GM12864 (cell line): ENCODE measurements at regions not wholly inside any gene's neighbourhood (a gene's known extent, or its start where the extent isn't known, plus 50 kb on each side); places are given as distances from the start of the nearest gene placed in this dataset.

ENCODE experiments used
- DNase-seq: peaks from one replicate; pipeline ENCODE4 v3.0.0-alpha.2; 2011; ENCODE audit warnings: low read depth
- H3K4me3 ChIP-seq: 2 replicates; pipeline ENCODE4 v1.5.1; 2011; ENCODE audit warnings: mild to moderate bottlenecking, low read depth, low read length, control low read depth
- TF ChIP-seq, protein P1 (sequence below): IDR thresholded peaks from 2 replicates; pipeline ENCODE4 v1.5.1; 2011; ENCODE audit warnings: low read depth, mild to moderate bottlenecking, moderate library complexity, low read length, control low read depth, inconsistent platforms; ENCODE audit errors: missing control alignments

DNA sequence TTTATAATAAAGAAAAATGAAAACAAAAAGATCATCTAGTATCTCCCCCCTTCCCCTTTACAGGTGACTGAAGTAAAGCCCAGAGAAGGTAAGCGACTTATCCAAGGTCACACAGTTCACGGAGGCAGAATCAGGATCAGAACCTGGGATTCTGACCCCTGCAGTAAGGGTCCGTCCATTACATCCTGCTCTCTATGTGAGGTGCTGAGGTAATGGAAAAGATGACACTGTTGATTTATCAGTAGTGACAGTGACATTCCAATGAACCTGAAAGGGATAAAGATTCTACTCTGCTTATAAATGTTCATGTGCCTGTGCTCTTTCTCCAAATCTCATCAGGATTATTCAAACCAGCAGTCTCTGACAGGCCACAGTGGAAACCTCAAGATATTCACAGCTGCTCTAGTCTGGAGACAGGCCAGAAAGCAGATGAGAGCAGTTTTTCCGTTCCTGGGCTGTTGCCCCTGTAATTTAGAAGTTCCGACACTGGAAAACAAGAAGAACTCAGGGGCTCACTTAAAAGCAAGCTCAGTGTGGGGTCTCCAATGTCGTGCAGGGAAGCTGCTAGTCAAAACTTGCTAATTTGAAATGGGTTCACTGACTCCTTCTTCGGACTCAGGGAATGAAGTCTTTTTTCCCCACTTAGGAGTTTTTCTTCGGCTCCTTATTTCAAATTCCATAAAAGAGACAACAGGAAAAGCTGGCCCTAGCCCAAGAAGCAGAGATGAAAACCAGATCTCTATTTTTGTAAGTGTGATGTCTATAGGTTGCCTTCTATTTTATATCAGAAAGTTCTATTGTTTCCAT lies 131.8 kb upstream of the EEA1 start:
- TF ChIP-seq, protein P1, sequence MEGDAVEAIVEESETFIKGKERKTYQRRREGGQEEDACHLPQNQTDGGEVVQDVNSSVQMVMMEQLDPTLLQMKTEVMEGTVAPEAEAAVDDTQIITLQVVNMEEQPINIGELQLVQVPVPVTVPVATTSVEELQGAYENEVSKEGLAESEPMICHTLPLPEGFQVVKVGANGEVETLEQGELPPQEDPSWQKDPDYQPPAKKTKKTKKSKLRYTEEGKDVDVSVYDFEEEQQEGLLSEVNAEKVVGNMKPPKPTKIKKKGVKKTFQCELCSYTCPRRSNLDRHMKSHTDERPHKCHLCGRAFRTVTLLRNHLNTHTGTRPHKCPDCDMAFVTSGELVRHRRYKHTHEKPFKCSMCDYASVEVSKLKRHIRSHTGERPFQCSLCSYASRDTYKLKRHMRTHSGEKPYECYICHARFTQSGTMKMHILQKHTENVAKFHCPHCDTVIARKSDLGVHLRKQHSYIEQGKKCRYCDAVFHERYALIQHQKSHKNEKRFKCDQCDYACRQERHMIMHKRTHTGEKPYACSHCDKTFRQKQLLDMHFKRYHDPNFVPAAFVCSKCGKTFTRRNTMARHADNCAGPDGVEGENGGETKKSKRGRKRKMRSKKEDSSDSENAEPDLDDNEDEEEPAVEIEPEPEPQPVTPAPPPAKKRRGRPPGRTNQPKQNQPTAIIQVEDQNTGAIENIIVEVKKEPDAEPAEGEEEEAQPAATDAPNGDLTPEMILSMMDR, result no peak
- H3K4me3 ChIP-seq, result no peak overlapping the region
- no peak for DNase-seq

DNA sequence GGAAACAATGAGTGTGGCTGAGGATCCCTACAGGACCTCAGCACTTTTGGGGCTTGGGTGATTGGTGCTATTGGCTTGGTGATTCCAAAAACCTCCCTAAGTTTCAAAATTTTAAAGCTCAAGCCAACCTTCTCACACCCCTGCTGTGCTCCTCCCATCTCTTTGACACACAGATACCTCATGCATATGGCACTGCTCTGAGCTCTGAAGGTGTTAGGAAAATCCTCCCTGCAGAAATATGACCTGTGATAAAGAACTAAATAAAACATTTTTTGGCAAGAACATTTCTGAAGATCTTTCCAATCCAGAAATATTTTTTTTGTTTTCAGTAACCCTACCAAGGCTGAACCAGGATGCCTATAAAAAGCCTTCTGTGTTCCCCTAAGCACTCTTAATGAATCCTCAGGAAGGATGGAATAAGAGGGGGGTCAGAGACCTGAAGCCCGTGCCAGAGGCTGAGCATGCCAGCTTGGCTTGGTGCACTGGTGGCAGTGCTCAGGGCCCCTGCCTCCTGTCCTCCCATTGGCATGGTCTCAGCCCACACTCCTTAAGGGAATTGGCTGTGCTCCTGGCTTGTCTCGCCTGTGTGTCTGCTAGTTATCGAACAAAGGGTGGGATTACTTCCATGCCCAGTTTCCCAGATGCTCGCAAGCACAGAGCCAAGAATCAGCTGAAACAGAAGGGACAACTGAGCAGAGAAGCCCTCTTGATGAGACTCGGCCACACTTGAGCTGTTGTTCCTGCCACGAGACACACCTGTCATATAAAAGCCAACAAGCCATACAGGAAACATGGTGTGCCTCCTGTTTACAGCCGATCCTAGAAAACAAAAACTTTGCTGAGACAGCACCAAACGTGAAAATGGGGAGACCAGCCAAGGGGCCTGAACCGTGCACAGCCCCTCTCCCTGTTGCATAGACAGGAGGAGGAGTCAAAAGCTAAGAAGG lies 132.7 kb upstream of the EEA1 start:
- H3K4me3 ChIP-seq, result no peak overlapping the region
- DNase-seq, result no peak
- TF ChIP-seq, protein P1, result no peak

DNA sequence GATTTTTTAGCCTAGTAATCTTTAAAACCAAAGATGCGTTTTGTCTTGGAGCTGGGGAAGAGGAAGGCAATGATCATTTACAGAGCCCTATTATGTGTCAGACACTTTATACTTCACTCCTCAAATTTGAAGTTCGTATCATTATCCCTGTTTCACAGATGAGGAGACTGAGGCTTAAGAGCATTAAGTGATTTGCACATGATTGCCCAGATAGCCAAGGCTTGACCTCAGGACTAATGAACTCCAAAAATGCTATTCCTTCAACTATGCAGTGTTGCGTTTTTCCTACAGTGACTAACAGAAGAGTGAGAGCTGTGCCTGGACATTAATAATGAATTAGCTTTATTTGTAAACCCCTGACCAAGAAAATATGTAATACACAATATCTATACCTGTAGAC lies 136.8 kb upstream of the EEA1 start:
- no peak overlapping the region for H3K4me3 ChIP-seq
- TF ChIP-seq, protein P1, result no peak
- no peak for DNase-seq

DNA sequence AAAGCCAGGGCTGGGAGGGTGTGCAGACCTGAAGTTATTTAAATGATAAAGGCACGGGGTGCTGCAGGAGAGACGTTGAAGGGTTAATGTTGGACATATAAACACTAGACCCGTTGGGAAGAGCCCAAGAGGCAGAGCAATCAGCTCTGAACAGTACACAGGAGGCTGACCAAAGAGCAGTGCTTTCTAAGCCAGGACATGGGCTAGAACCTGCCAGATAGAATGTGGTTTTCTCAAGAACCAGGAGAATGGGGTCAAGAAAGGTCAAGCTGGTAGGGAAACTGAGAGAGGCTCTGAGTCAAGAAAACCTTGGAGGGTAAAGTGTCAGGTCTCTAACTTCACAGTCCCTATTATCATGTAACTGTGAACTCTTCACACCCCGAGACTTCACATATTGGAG lies 143.2 kb upstream of the EEA1 start:
- TF ChIP-seq, protein P1, result no peak
- DNase-seq, result no peak

DNA sequence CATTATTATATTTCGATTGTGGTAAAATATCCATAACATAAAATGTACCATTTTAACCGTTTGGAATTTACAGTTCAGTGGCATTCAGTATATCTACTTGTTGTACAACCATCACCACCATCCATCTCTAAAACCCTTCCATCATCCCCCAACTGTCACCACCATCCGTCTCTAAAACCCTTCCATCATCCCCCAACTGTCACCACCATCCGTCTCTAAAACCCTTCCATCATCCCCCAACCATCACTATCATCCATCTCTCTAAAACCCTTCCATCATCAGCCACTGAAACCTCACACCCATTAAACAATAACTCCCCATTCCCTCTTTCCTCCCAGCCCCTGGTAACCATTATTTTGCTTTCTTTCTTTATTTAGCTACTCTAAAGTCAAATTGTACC lies 144.2 kb upstream of the EEA1 start:
- no peak for DNase-seq
- TF ChIP-seq, protein P1, result no peak

More for the DNA sequence above, 143.2 kb upstream of the EEA1 start:
- no peak overlapping the region for H3K4me3 ChIP-seq

DNA sequence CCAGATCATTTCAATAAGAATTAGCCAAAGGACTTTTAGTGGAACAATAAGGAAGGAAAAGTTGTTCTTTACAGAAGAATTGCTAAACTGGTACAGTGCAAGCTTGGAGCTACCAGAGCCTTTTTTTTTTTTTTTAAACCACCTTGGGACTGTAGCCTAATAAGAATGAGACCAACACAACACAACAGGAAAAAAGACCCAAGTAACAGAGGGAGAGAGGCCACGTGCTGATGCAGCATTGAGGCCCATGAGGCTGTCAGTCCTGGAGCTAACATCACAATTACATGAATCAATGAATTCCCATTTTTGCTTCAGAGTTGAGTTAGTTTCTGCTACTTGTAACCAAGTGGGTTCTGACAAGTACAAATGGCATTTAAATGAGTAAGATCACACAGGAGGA lies 149.0 kb upstream of the EEA1 start:
- no peak overlapping the region for H3K4me3 ChIP-seq
- TF ChIP-seq, protein P1, result no peak
- DNase-seq, result no peak

More for the DNA sequence above, 144.2 kb upstream of the EEA1 start:
- no peak overlapping the region for H3K4me3 ChIP-seq
